ENCODE measurements at regions not wholly inside any gene's neighbourhood (a gene's known extent, or its start where the extent isn't known, plus 50 kb on each side); places are given as distances from the start of the nearest gene placed in this dataset.

DNA sequence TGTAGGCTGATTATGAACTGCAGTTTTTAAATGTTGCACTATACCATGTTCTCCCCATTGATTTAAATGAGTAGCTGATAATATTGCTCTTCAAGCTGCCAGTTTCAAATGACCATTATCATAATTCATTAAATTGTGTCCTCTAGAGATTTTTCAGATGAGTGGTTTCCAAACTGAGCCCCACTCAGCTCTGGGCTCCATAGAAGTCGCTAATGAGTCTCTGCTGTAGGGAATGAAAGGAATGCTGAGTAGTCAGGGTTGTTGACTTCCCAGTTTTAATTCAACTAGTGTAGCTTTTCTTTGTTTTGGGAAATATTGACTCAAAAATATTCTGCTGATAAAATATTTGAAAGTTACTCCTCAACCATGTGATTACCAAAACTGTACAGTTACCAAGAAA, 1081.1 kb downstream of the ARAP2 start:
- TF ChIP-seq, protein P1, sequence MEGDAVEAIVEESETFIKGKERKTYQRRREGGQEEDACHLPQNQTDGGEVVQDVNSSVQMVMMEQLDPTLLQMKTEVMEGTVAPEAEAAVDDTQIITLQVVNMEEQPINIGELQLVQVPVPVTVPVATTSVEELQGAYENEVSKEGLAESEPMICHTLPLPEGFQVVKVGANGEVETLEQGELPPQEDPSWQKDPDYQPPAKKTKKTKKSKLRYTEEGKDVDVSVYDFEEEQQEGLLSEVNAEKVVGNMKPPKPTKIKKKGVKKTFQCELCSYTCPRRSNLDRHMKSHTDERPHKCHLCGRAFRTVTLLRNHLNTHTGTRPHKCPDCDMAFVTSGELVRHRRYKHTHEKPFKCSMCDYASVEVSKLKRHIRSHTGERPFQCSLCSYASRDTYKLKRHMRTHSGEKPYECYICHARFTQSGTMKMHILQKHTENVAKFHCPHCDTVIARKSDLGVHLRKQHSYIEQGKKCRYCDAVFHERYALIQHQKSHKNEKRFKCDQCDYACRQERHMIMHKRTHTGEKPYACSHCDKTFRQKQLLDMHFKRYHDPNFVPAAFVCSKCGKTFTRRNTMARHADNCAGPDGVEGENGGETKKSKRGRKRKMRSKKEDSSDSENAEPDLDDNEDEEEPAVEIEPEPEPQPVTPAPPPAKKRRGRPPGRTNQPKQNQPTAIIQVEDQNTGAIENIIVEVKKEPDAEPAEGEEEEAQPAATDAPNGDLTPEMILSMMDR (IDR thresholded peaks at IDR 0.05): no peak
- TF ChIP-seq POLR2A (IDR thresholded peaks at IDR 0.05): no peak

Data from adrenal gland (tissue), 5 donors.